B cell (primary cell): ENCODE measurements at regions not wholly inside any gene's neighbourhood (a gene's known extent, or its start where the extent isn't known, plus 50 kb on each side); places are given as distances from the start of the nearest gene placed in this dataset.

Experiments used
- ATAC-seq: fragments of 200-7000 bp; cut with Tn5 transposase; one replicate; pipeline ENCODE4 v1.10.0; 2021; ENCODE audit warnings: low read depth, mild to moderate bottlenecking, moderate number of reproducible peaks, moderate library complexity
- CTCF ChIA-PET: fragments of 350-600 bp; sonication (Branson Sonifier 250); formaldehyde crosslinking; loops from one replicate; lab custom pipeline; 2021; ENCODE audit warnings: antibody characterized with exemption, inconsistent platforms; lab: Charles Lee
- POLR2A ChIA-PET: fragments of 350-600 bp; sonication (Branson Sonifier 250); formaldehyde crosslinking; loops from one replicate; lab custom pipeline; 2021; ENCODE audit warnings: antibody characterized with exemption; lab: Charles Lee
- DNase-seq: peaks from one replicate; pipeline ENCODE4 v3.0.0; 2013
- H2AFZ ChIP-seq: 2 replicates; pipeline ENCODE4 v1.6.1; 2012; ENCODE audit warnings: mild to moderate bottlenecking, low read depth, low read length; ENCODE audit not compliant: insufficient read depth, poor library complexity, severe bottlenecking
- H3K27ac ChIP-seq, 2 donors: 1 replicate in 1 of 2; 2 replicates in 1 of 2; pipeline ENCODE4 v1.5.1; 2012 to 2013; ENCODE audit warnings: low read length in 2 of 2, mild to moderate bottlenecking in 2 of 2, moderate library complexity in 1 of 2
- H3K27me3 ChIP-seq, 4 experiments: fragments of 200-600 bp in 1 of 4; sonication (generic) in 1 of 4; replicated peaks in 1 of 4; 1 replicate in 2 of 4; 2 replicates in 2 of 4; pipeline versions ENCODE4 v1.6.1 to v1.7.0; 2013 to 2016; ENCODE audit warnings: low read length in 3 of 4, mild to moderate bottlenecking in 2 of 4, mixed read lengths in 1 of 4, moderate library complexity in 1 of 4; ENCODE audit not compliant: insufficient read depth in 4 of 4, control insufficient read depth in 3 of 4; ENCODE audit errors: control extremely low read depth in 1 of 4
- H3K36me3 ChIP-seq, 2 experiments: replicated peaks in 1 of 2; 1 replicate in 1 of 2; 2 replicates in 1 of 2; pipeline versions ENCODE4 v1.6.1 to v1.7.1; 2013; ENCODE audit warnings: low read length in 1 of 2; ENCODE audit not compliant: insufficient read depth in 2 of 2, control insufficient read depth in 1 of 2; ENCODE audit errors: control extremely low read depth in 1 of 2, extremely low read depth in 1 of 2
- H3K4me1 ChIP-seq, 2 donors: fragments of 200-600 bp in 1 of 2; sonication (generic) in 1 of 2; 1 replicate in 1 of 2; 2 replicates in 1 of 2; pipeline versions ENCODE4 v1.5.1 to v1.6.1; 2013 to 2017; ENCODE audit warnings: low read length in 2 of 2; ENCODE audit not compliant: control insufficient read depth in 2 of 2, insufficient read depth in 2 of 2
- H3K4me2 ChIP-seq: replicated peaks from 2 replicates; pipeline ENCODE3; 2012; ENCODE audit warnings: mild to moderate bottlenecking, low read depth, low read length; ENCODE audit not compliant: poor library complexity, severe bottlenecking
- H3K4me3 ChIP-seq, 5 experiments: fragments of 200-600 bp in 1 of 5; sonication (generic) in 1 of 5; 1 replicate in 3 of 5; 2 replicates in 2 of 5; pipeline versions ENCODE4 v1.5.1 to v1.7.0; 2011 to 2016; ENCODE audit warnings: low read length in 4 of 5, mild to moderate bottlenecking in 4 of 5, low read depth in 2 of 5, control low read depth in 1 of 5, moderate library complexity in 1 of 5; ENCODE audit not compliant: insufficient read depth in 1 of 5; ENCODE audit errors: control extremely low read depth in 1 of 5, extremely low read depth in 1 of 5
- H3K79me2 ChIP-seq: fragments of 200-600 bp; sonication (generic); one replicate; pipeline ENCODE4 v1.6.0; 2016; ENCODE audit warnings: low read length; ENCODE audit not compliant: control insufficient read depth, insufficient read depth
- H3K9ac ChIP-seq: fragments of 200-600 bp; sonication (generic); 2 replicates; pipeline ENCODE4 v1.6.1; 2017; ENCODE audit warnings: mild to moderate bottlenecking, low read length, moderate library complexity
- H3K9me3 ChIP-seq, 3 donors: one replicate each; pipeline versions ENCODE4 v1.6.1 to v1.7.1; 2013; ENCODE audit warnings: low read length in 2 of 3; ENCODE audit not compliant: control insufficient read depth in 2 of 3, insufficient read depth in 1 of 3; ENCODE audit errors: control extremely low read depth in 1 of 3
- H4K20me1 ChIP-seq: 2 replicates; pipeline ENCODE4 v1.6.0; 2012; ENCODE audit warnings: mild to moderate bottlenecking, low read length; ENCODE audit not compliant: insufficient read depth, control insufficient read depth, poor library complexity, severe bottlenecking
- H3K27ac Mint-ChIP-seq: one replicate; pipeline ENCODE4 v1.8.0; 2021; ENCODE audit warnings: mixed read lengths
- H3K27me3 Mint-ChIP-seq: one replicate; pipeline ENCODE4 v1.8.0; 2021; ENCODE audit warnings: mixed read lengths
- H3K4me1 Mint-ChIP-seq: one replicate; pipeline ENCODE4 v1.8.0; 2021; ENCODE audit warnings: mixed read lengths
- H3K4me3 Mint-ChIP-seq: one replicate; pipeline ENCODE4 v1.8.0; 2021; ENCODE audit warnings: mixed read lengths
- H3K9me3 Mint-ChIP-seq: one replicate; pipeline ENCODE4 v1.8.0; 2022; ENCODE audit warnings: mixed read lengths; ENCODE audit not compliant: insufficient read depth
- CTCF ChIP-seq: fragments of 200-600 bp; IDR thresholded peaks from one replicate; pipeline ENCODE4 v1.8.0; 2022; ENCODE audit warnings: antibody characterized with exemption, mild to moderate bottlenecking
- EZH2 ChIP-seq: IDR thresholded peaks from 2 replicates; pipeline ENCODE4 v1.6.1; 2012; ENCODE audit warnings: borderline replicate concordance, low read depth, mild to moderate bottlenecking, moderate library complexity, low read length; ENCODE audit not compliant: insufficient read depth, poor library complexity, severe bottlenecking
- WGBS: methylation state at CpG from one replicate; pipeline ENCODE4 v1.1.5; 2013; ENCODE audit warnings: missing lambda C conversion rate; ENCODE audit not compliant: insufficient coverage; 5-methylcytosine and 5-hydroxymethylcytosine counted together
- intact Hi-C: fragments of 100-400 bp; cut with micrococcal nuclease; formaldehyde crosslinking; loops from one replicate; pipeline ENCODE4 v1.10.0; 2022

GRCh38 chr10:32148864-32149251, 92.6 kb upstream of the KIF5B start:
- Histone ChIP-seq H3K9me3 (peaks cover 4 to 6% (median 5%) of the 10 kb centered on the region in 3 donors), H3K4me1 (no peaks in the 10 kb centered on the region), H3K4me3 (no peak overlapping the region), H3K9ac (no peak overlapping the region), H3K4me2 (no peak overlapping the region), H2AFZ (no peak overlapping the region), H3K79me2 (no peaks in the 10 kb centered on the region), H4K20me1 (no peaks in the 10 kb centered on the region), H3K27ac (no peak overlapping the region), H3K36me3 (no peaks in the 10 kb centered on the region), H3K27me3 (no peaks in the 10 kb centered on the region)
- DNase-seq (no peak), ATAC-seq (no peak)
- peaks cover 7% of the 10 kb centered on the region for H3K9me3 Mint-ChIP-seq
- H3K27me3 Mint-ChIP-seq = peaks cover 3% of the 10 kb centered on the region
- 80% methylated on average over 2 of the region's 4 CpGs for WGBS
- intact Hi-C loops = no loop called here
- no peak overlapping the region for H3K27ac Mint-ChIP-seq
- POLR2A ChIA-PET = no interaction called here
- H3K4me1 Mint-ChIP-seq = no peaks in the 10 kb centered on the region
- no peak for TF ChIP-seq EZH2
- no peak for TF ChIP-seq CTCF
- H3K4me3 Mint-ChIP-seq = no peak overlapping the region
- CTCF ChIA-PET = no interaction called here

GRCh38 chr10:32147730-32148129, 91.5 kb upstream of the KIF5B start:
- no CpG with 5 or more reads among the region's 1 CpG for WGBS
- H3K27ac Mint-ChIP-seq = no peak overlapping the region
- H3K4me2 ChIP-seq = no peak overlapping the region
- H3K4me3 ChIP-seq = no peak overlapping the region
- H3K4me1 ChIP-seq = no peaks in the 10 kb centered on the region
- intact Hi-C loops = no loop called here
- DNase-seq (no peak), ATAC-seq (no peak)
- H3K27ac ChIP-seq = no peak overlapping the region
- H3K27me3 ChIP-seq = no peaks in the 10 kb centered on the region
- H3K79me2 ChIP-seq = no peaks in the 10 kb centered on the region
- ChIA-PET POLR2A (no interaction called here), CTCF (no interaction called here)
- H4K20me1 ChIP-seq = no peaks in the 10 kb centered on the region
- peaks cover 3% of the 10 kb centered on the region for H3K9me3 Mint-ChIP-seq
- no peaks in the 10 kb centered on the region for H3K4me1 Mint-ChIP-seq
- H3K9ac ChIP-seq = no peak overlapping the region
- TF ChIP-seq CTCF (no peak), EZH2 (no peak)
- peaks cover 0 to 4% (median 0%) of the 10 kb centered on the region in 3 donors for H3K9me3 ChIP-seq
- no peak overlapping the region for H2AFZ ChIP-seq
- H3K27me3 Mint-ChIP-seq = peaks cover 3% of the 10 kb centered on the region
- no peak overlapping the region for H3K4me3 Mint-ChIP-seq
- no peaks in the 10 kb centered on the region for H3K36me3 ChIP-seq
